ENCODE measurements at regions not wholly inside any gene's neighbourhood (a gene's known extent, or its start where the extent isn't known, plus 50 kb on each side); places are given as distances from the start of the nearest gene placed in this dataset.

DNA sequence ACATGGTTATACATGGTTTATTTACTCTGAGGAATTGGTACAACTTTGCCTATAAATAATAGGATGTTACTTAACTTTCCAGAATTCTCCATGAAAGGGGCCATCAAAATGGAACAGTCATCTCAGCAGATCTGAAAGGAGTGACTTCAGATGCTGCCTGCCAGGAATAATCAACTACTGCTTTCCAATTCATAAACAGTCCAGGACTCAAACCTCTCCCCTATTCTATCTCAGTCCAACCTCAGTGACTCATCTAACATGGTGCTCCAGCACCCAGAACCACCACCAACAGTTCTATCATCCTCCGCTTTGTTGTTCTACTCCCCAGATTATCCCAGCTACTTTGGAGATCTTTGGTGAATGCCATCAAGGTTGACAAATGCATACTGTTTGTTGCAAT is 221.5 kb upstream of the MPDZ start:
- ChIA-PET CTCF (no interaction called here), POLR2A (no interaction called here)

DNA sequence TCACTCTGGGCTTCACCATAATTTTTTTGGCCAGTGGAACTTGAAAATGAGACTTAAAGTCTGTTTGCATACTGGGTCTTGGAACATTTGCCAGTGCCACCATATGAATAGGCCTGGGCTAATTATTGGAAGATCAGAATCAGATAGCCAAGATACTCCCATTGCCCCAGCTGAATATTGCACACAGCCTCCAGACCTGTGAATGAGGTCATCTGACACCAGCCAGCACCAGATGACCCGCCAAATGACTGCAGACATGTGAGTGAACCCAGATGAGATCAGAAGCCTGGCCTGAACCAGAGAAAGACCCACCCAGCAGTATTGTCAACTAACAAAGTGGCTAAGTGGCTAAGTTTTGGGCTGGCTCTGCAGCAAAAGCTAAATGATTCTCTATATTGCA is 220.5 kb upstream of the MPDZ start:
- TF ChIP-seq, protein P1, sequence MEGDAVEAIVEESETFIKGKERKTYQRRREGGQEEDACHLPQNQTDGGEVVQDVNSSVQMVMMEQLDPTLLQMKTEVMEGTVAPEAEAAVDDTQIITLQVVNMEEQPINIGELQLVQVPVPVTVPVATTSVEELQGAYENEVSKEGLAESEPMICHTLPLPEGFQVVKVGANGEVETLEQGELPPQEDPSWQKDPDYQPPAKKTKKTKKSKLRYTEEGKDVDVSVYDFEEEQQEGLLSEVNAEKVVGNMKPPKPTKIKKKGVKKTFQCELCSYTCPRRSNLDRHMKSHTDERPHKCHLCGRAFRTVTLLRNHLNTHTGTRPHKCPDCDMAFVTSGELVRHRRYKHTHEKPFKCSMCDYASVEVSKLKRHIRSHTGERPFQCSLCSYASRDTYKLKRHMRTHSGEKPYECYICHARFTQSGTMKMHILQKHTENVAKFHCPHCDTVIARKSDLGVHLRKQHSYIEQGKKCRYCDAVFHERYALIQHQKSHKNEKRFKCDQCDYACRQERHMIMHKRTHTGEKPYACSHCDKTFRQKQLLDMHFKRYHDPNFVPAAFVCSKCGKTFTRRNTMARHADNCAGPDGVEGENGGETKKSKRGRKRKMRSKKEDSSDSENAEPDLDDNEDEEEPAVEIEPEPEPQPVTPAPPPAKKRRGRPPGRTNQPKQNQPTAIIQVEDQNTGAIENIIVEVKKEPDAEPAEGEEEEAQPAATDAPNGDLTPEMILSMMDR (IDR thresholded peaks at IDR 0.05; ENCODE audit: insufficient read depth, low read length, missing control alignments), result no peak
- no peak overlapping the region for H3K4me3 ChIP-seq (ENCODE audit: low read depth, low read length)
- no peak for DNase-seq (ENCODE audit: low read depth, low spot score)
- ChIA-PET CTCF (no interaction called here), POLR2A (no interaction called here)

More for the DNA sequence above, 221.5 kb upstream of the MPDZ start:
- DNase-seq (ENCODE audit: low read depth, low spot score), result no peak
- no peak overlapping the region for H3K4me3 ChIP-seq (ENCODE audit: low read depth, low read length)
- TF ChIP-seq, protein P1 (IDR thresholded peaks at IDR 0.05; ENCODE audit: insufficient read depth, low read length, missing control alignments), result no peak

DNA sequence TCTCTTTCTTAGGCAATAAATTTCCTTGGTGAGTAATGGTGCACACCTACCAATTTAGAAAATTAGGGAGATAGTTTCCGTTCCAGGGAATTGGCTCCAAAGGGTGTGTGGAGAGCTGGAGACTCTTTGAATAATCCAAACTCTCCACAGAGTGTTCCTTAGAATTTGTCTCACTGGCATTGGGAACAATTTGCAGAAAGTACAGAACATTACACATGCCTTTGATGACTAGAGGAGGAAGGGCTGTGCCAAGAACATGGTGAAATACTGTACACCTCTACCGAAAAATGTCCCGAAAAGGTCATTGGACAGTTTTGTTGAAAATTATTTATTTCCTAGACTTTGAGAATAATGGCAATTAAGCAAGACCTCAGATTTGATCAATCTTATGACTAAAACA is 214.2 kb upstream of the MPDZ start:
- ChIA-PET POLR2A (no interaction called here), CTCF (no interaction called here)
- TF ChIP-seq, protein P1 (IDR thresholded peaks at IDR 0.05; ENCODE audit: insufficient read depth, low read length, missing control alignments), result no peak
- DNase-seq (ENCODE audit: low read depth, low spot score), result no peak
- H3K4me3 ChIP-seq (ENCODE audit: low read depth, low read length), result no peak overlapping the region

DNA sequence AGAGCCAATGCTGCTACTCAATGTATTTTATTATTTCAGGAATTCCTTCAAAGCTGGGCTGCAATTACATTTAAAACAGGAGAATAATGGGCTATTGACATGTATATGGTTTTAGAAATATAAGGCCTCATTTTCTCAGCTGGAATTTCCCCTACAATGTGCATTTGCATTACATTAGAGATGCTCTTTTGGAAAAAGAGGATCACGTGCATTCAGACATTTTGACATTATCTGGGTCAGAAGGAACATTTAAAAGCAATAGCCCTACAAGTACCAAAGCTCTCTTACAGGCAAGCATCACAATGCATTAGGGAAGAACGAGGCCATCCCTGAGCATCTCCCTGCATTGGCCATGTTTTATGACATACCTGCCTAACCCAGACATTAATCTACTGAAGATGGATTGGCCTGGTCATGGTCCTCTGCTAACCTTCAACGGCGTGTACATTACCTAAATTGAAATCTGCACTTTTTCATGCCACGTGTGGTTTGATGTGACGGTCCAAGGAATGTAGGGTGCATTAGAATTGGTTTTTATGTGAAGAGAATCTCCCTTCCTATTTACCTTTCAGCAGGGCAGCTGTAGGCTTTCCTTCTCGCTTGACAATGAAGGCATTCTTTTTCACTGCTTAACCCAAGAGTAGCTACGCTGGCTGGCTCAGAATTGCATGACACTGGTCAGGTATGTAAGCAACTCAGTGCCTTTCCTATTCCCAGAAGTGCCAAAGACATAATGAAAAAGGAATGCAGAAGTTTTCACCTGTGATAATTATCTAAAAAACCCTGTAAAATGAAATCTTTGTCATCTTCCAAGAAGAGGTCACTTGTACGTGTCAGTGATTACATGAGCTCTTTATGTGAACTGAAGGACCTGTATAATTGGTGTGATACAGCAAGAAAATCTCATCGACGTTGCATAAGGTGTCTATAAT is 212.3 kb upstream of the MPDZ start:
- ChIA-PET POLR2A (no interaction called here), CTCF (no interaction called here)
- no peak overlapping the region for H3K4me3 ChIP-seq (ENCODE audit: low read depth, low read length)
- TF ChIP-seq, protein P1 (IDR thresholded peaks at IDR 0.05; ENCODE audit: insufficient read depth, low read length, missing control alignments), result no peak
- DNase-seq (ENCODE audit: low read depth, low spot score), result no peak

DNA sequence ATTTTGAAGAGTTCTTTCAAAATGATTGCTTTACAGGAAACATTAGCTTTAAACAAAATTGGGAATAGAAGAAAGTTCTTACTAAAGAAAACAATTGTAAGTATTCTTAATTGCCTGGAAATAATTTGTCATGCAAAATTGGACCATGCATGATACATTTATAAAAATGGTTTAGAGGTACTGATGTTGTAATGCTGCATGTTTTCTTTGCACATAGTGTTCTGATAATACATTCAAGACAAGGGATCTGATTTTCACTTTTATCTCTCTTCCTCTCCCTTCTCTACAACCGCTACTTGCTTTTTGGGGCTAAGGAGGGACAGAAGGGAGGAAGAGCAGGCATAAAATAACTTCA is 211.6 kb upstream of the MPDZ start:
- no peak overlapping the region for H3K4me3 ChIP-seq (ENCODE audit: low read depth, low read length)
- POLR2A ChIA-PET, result no interaction called here

DNA sequence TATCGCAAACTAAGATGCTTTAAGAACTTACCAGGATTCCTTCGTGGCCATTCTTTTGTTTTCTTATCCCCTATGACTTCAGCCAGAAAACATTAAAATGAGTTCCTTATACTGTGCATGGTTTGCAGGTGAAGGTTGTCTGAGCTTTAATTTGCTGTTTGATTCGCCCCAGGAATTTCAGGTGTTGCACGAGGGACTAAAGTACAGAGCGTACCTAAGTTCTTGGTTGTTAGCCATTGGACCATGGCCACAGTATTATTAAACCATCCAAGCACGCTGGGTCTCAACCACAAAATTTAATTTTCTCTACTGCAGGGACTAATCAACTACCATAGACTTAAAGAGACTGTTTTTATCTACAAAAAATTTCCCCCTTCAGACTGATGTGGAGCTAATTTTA is 208.4 kb upstream of the MPDZ start:
- TF ChIP-seq, protein P1 (IDR thresholded peaks at IDR 0.05; ENCODE audit: insufficient read depth, low read length, missing control alignments), result no peak
- DNase-seq (ENCODE audit: low read depth, low spot score), result no peak
- ChIA-PET CTCF (no interaction called here), POLR2A (no interaction called here)
- H3K4me3 ChIP-seq (ENCODE audit: low read depth, low read length), result no peak overlapping the region

More for the DNA sequence above, 211.6 kb upstream of the MPDZ start:
- DNase-seq (ENCODE audit: low read depth, low spot score), result no peak
- TF ChIP-seq, protein P1 (IDR thresholded peaks at IDR 0.05; ENCODE audit: insufficient read depth, low read length, missing control alignments), result no peak
- CTCF ChIA-PET, result no interaction called here

Data from AG04449 (cell line).